CD4-positive, alpha-beta T cell (primary cell): ENCODE measurements at regions not wholly inside any gene's neighbourhood (a gene's known extent, or its start where the extent isn't known, plus 50 kb on each side); places are given as distances from the start of the nearest gene placed in this dataset.

Source experiments
- ATAC-seq: fragments of 200-7000 bp; cut with Tn5 transposase; one replicate; pipeline ENCODE4 v1.10.0; 2022; ENCODE audit warnings: mild to moderate bottlenecking; ENCODE audit not compliant: poor library complexity
- CTCF ChIA-PET: fragments of 350-600 bp; sonication (Branson Sonifier 250); formaldehyde crosslinking; loops from one replicate; lab custom pipeline; 2021; ENCODE audit warnings: antibody characterized with exemption, inconsistent platforms; lab: Charles Lee
- POLR2A ChIA-PET: fragments of 350-600 bp; sonication (Branson Sonifier 250); formaldehyde crosslinking; loops from one replicate; lab custom pipeline; 2021; ENCODE audit warnings: antibody characterized with exemption, inconsistent platforms; lab: Charles Lee
- DNase-seq, 14 experiments: peaks; one replicate each; pipeline ENCODE4 v3.0.0-alpha.2; 2013 to 2020; ENCODE audit warnings: mixed read lengths in 2 of 14
- H3K27ac ChIP-seq, 2 donors: one replicate each; pipeline versions ENCODE4 v1.5.1 to v1.7.0; 2013; ENCODE audit warnings: low read length in 2 of 2, low read depth in 1 of 2, mild to moderate bottlenecking in 1 of 2
- H3K27me3 ChIP-seq, 2 experiments: 1 replicate in 1 of 2; 2 replicates in 1 of 2; pipeline versions ENCODE4 v1.6.1 to v1.7.0; 2013; ENCODE audit warnings: low read length in 2 of 2, control low read depth in 1 of 2, mild to moderate bottlenecking in 1 of 2, moderate library complexity in 1 of 2; ENCODE audit not compliant: insufficient read depth in 2 of 2, control insufficient read depth in 1 of 2
- H3K36me3 ChIP-seq: one replicate; pipeline ENCODE4 v1.6.1; 2013; ENCODE audit warnings: low read length, control low read depth; ENCODE audit not compliant: insufficient read depth
- H3K4me1 ChIP-seq: one replicate; pipeline ENCODE4 v1.6.1; 2013; ENCODE audit warnings: low read length, control low read depth; ENCODE audit not compliant: insufficient read depth
- H3K4me3 ChIP-seq: one replicate; pipeline ENCODE4 v1.5.1; 2013; ENCODE audit warnings: mild to moderate bottlenecking, low read length, moderate library complexity
- H3K9me3 ChIP-seq, 2 experiments: 1 replicate in 1 of 2; 2 replicates in 1 of 2; pipeline versions ENCODE4 v1.6.1 to v1.7.0; 2013; ENCODE audit warnings: low read length in 2 of 2, mild to moderate bottlenecking in 2 of 2, control low read depth in 1 of 2, moderate library complexity in 1 of 2; ENCODE audit not compliant: control insufficient read depth in 1 of 2, insufficient read depth in 1 of 2
- H3K27ac Mint-ChIP-seq: one replicate; pipeline ENCODE4 v1.8.0; 2020; ENCODE audit warnings: mixed read lengths
- H3K27me3 Mint-ChIP-seq: one replicate; pipeline ENCODE4 v1.8.0; 2021; ENCODE audit warnings: mixed read lengths
- H3K36me3 Mint-ChIP-seq: one replicate; pipeline ENCODE4 v1.8.0; 2021; ENCODE audit warnings: low read depth, mixed read lengths
- H3K4me1 Mint-ChIP-seq: one replicate; pipeline ENCODE4 v1.8.0; 2021; ENCODE audit warnings: low read depth, mixed read lengths
- H3K4me3 Mint-ChIP-seq: one replicate; pipeline ENCODE4 v1.8.0; 2020; ENCODE audit warnings: mild to moderate bottlenecking, mixed read lengths
- H3K9me3 Mint-ChIP-seq: one replicate; pipeline ENCODE4 v1.8.0; 2020; ENCODE audit warnings: mixed read lengths
- intact Hi-C, 2 experiments: fragments of 100-400 bp; cut with DNase I in 1 of 2; cut with micrococcal nuclease in 1 of 2; formaldehyde crosslinking; loops; one replicate each; pipeline versions ENCODE4 v1.15.1 to v1.9.0; 2023 to 2025; cut with DNase I, micrococcal nuclease
- TF ChIP-seq, protein P1 (sequence below): fragments of 200-600 bp; IDR thresholded peaks from one replicate; pipeline ENCODE4 v1.8.0; 2022; ENCODE audit warnings: antibody characterized with exemption, mild to moderate bottlenecking

DNA sequence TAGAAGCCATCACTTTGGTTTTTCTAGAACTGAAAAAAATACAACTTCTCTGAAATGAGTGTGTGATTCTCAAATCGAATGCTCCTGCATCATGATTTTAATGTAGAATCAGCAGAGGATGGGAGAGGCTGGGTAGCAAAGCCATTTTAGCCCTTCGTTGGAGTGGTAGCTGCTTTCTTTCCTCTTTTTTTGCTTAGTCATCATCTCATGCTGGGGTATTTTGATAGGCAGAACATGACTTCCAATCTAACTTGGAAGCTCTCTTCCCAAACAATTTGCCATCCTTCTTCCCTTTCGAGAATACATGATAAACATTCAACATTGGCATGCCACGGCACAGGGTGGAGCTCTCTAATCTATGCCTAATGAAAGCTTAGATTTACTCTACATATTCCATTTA, 311.2 kb upstream of the LRATD1 start:
- CTCF ChIA-PET: no interaction called here
- POLR2A ChIA-PET: no interaction called here
- ATAC-seq (no peak), DNase-seq (no peak)
- Mint-ChIP-seq H3K4me3 (no peak overlapping the region), H3K9me3 (peaks cover 2% of the 10 kb centered on the region), H3K36me3 (no peaks in the 10 kb centered on the region), H3K27me3 (no peaks in the 10 kb centered on the region), H3K4me1 (no peaks in the 10 kb centered on the region), H3K27ac (no peak overlapping the region)
- no peaks in the 10 kb centered on the region for H3K36me3 ChIP-seq
- no peak overlapping the region for H3K4me3 ChIP-seq
- no peaks in the 10 kb centered on the region for H3K4me1 ChIP-seq
- H3K27me3 ChIP-seq: no peaks in the 10 kb centered on the region
- intact Hi-C loops: no loop called here
- TF ChIP-seq, protein P1, sequence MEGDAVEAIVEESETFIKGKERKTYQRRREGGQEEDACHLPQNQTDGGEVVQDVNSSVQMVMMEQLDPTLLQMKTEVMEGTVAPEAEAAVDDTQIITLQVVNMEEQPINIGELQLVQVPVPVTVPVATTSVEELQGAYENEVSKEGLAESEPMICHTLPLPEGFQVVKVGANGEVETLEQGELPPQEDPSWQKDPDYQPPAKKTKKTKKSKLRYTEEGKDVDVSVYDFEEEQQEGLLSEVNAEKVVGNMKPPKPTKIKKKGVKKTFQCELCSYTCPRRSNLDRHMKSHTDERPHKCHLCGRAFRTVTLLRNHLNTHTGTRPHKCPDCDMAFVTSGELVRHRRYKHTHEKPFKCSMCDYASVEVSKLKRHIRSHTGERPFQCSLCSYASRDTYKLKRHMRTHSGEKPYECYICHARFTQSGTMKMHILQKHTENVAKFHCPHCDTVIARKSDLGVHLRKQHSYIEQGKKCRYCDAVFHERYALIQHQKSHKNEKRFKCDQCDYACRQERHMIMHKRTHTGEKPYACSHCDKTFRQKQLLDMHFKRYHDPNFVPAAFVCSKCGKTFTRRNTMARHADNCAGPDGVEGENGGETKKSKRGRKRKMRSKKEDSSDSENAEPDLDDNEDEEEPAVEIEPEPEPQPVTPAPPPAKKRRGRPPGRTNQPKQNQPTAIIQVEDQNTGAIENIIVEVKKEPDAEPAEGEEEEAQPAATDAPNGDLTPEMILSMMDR: no peak
- no peaks in the 10 kb centered on the region for H3K9me3 ChIP-seq
- H3K27ac ChIP-seq: no peak overlapping the region

DNA sequence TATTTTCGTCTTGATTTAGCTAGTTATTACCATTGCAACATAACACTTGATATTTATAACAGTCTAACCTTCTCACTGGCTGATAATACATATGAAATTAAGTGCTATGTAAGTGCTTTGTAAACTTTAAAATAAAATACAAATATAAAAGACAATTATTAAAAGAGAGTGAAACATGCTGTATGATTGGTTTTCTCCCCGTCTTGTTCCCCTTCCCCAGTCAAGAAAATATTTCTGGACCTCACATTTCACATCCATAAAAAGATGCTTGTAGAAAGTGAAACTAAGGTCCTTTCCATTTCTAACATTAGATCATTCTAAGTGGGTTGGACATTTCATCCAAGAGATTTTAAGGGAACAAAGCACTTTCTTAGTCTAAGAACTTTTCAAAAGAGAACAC, 310.2 kb upstream of the LRATD1 start:
- CTCF ChIA-PET: no interaction called here
- TF ChIP-seq, protein P1: no peak
- Mint-ChIP-seq H3K9me3 (peaks cover 2% of the 10 kb centered on the region), H3K27ac (no peak overlapping the region), H3K4me3 (no peak overlapping the region), H3K27me3 (no peaks in the 10 kb centered on the region), H3K36me3 (no peaks in the 10 kb centered on the region), H3K4me1 (no peaks in the 10 kb centered on the region)
- ATAC-seq (no peak), DNase-seq (no peak)
- Histone ChIP-seq H3K27me3 (no peaks in the 10 kb centered on the region), H3K36me3 (no peaks in the 10 kb centered on the region), H3K4me3 (no peak overlapping the region), H3K4me1 (no peaks in the 10 kb centered on the region), H3K9me3 (no peaks in the 10 kb centered on the region), H3K27ac (no peak overlapping the region)
- POLR2A ChIA-PET: interaction anchor here (0.6 kb wide), 1 partner anchor 47 kb away, joined by 4 read pairs; no protein-coding TSS in a partner anchor
- intact Hi-C loops: no loop called here

DNA sequence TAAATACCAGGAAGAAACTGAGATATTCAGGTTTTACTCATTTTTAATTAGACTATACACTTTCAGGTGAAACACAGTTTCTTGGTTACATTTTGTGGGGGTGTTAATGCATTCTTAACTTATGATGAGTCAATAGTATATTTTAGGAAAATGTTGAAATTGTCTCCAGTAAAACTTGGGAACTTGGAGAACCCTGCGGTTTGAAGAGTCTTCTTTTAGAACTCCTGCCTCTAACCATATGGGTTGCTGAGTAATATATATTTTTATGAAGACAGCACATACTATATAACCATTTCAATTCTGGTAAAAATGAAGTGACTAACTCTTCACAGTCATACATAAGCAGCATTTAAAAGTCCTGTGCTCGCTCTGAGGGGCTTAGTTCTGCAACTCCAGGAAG, 308.2 kb upstream of the LRATD1 start:
- H3K27ac ChIP-seq: no peak overlapping the region
- intact Hi-C loops: no loop called here
- H3K9me3 ChIP-seq: no peaks in the 10 kb centered on the region
- no peak for DNase-seq
- ChIA-PET CTCF (no interaction called here), POLR2A (no interaction called here)
- H3K36me3 ChIP-seq: no peaks in the 10 kb centered on the region
- no peak for ATAC-seq
- TF ChIP-seq, protein P1: no peak
- no peaks in the 10 kb centered on the region for H3K4me1 ChIP-seq
- no peak overlapping the region for H3K4me3 Mint-ChIP-seq
- no peaks in the 10 kb centered on the region for H3K4me1 Mint-ChIP-seq
- no peaks in the 10 kb centered on the region for H3K27me3 Mint-ChIP-seq
- no peak overlapping the region for H3K4me3 ChIP-seq
- no peaks in the 10 kb centered on the region for H3K36me3 Mint-ChIP-seq
- H3K9me3 Mint-ChIP-seq: peaks cover 2% of the 10 kb centered on the region
- no peak overlapping the region for H3K27ac Mint-ChIP-seq
- H3K27me3 ChIP-seq: no peaks in the 10 kb centered on the region
